DND-41 (cell line): ENCODE measurements at regions not wholly inside any gene's neighbourhood (a gene's known extent, or its start where the extent isn't known, plus 50 kb on each side); places are given as distances from the start of the nearest gene placed in this dataset.

Source experiments
- EZH2 ChIP-seq: IDR thresholded peaks from 3 replicates; pipeline ENCODE4 v1.6.1; 2012; ENCODE audit warnings: borderline replicate concordance, low read depth, mild to moderate bottlenecking, moderate library complexity, low read length, inconsistent platforms; ENCODE audit not compliant: severe bottlenecking
- TF ChIP-seq, protein P1 (sequence below): IDR thresholded peaks from 2 replicates; pipeline ENCODE4 v1.5.1; 2012; ENCODE audit warnings: borderline replicate concordance, low read length, moderate library complexity, mild to moderate bottlenecking; ENCODE audit not compliant: poor library complexity, severe bottlenecking; ENCODE audit errors: extremely low read depth

DNA sequence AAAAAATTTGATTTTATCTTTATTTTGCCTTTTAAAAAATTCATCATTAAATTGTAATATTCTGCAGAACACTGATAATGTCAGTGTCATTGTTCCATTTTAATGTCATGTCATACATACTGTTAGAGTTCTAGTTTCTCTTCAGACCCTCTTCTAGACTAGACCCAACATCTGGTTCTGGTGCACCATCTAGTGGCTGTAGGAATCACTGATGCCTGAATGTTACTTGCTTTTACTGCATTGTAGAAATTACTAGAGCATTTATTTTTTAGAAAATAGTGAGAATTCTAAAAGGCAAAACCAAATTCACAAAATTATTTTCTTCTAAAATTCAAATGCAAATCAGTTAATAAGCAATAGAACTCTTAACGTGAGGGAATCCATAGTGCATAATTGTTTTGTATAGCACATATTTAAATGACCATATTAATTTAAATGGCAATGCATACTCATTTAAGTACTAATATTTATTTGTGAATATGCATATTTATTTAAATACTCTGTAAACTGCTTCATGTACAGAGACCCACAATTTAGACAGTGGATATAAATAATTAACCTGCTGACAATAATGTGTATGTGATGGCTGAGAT, 425.7 kb downstream of the KLF12 start:
- TF ChIP-seq, protein P1, sequence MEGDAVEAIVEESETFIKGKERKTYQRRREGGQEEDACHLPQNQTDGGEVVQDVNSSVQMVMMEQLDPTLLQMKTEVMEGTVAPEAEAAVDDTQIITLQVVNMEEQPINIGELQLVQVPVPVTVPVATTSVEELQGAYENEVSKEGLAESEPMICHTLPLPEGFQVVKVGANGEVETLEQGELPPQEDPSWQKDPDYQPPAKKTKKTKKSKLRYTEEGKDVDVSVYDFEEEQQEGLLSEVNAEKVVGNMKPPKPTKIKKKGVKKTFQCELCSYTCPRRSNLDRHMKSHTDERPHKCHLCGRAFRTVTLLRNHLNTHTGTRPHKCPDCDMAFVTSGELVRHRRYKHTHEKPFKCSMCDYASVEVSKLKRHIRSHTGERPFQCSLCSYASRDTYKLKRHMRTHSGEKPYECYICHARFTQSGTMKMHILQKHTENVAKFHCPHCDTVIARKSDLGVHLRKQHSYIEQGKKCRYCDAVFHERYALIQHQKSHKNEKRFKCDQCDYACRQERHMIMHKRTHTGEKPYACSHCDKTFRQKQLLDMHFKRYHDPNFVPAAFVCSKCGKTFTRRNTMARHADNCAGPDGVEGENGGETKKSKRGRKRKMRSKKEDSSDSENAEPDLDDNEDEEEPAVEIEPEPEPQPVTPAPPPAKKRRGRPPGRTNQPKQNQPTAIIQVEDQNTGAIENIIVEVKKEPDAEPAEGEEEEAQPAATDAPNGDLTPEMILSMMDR, result peak; percentile 83
- no peak for TF ChIP-seq EZH2
